ENCODE measurements at regions not wholly inside any gene's neighbourhood (a gene's known extent, or its start where the extent isn't known, plus 50 kb on each side); places are given as distances from the start of the nearest gene placed in this dataset.
"Not testable (repeated sequence)": the region's sequence is repeated elsewhere in the genome, so short reads cannot be mapped to it uniquely, and the experiment has no call there.

DNA sequence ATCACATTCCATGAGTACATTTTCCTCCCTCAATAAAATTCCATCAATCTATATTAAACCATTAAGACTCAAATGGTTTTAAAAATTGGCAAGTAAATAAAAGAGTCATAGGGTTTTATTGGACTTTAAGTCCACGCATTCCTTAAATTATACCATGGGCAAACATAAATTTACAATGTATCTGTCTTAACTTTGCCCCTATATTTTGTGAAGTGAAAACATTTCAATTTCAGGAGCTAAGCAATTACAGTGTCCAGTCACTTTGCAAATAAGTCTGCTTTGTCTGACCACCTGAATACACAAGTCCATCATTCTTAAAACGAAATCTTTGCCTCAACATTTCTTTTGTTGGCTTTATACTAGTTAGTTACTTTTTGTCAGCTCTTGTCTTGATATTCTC is 197.5 kb upstream of the SEMA3D start:
- no peak overlapping the region for H3K27ac ChIP-seq (ENCODE audit: low read depth, low read length)
- no peak for DNase-seq (ENCODE audit: low read depth in 4 of 6, low spot score in 6 of 6)
- no peak overlapping the region for H3K4me3 ChIP-seq (ENCODE audit: low read depth, low read length)
- no peaks in the 10 kb centered on the region for H3K27me3 ChIP-seq (ENCODE audit: control insufficient read depth, insufficient read depth, low read length)
- 60% methylated on average over 1 of the region's 2 CpGs for WGBS (ENCODE audit: insufficient coverage)
- H3K4me1 ChIP-seq (ENCODE audit: control insufficient read depth, insufficient read depth, low read length) = no peaks in the 10 kb centered on the region
- H3K36me3 ChIP-seq (ENCODE audit: control insufficient read depth, insufficient read depth, low read length) = no peaks in the 10 kb centered on the region
- H3K9me3 ChIP-seq (ENCODE audit: control insufficient read depth, insufficient read depth, low read length) = no peaks in the 10 kb centered on the region

DNA sequence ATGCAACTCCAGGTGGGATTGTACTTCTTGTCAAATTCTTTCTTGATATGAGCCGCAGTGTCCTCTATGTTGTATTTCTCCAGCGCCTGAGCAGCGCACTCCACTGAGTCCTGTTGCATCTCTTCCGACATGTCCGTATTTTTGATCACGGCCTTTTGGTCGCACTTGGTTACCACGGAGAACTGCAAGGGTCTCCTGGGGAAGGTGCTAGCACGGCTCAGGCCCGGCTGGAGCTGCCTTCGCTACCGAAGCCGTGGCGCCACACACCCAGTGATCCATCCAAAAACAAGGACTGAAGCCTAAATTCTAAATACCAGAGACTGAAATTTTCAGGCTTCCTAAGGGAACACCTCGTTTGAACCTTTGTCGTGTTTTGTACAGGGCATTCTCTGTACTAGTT is 194.4 kb upstream of the SEMA3D start:
- no peak for DNase-seq (ENCODE audit: low read depth in 4 of 6, low spot score in 6 of 6)
- Histone ChIP-seq H3K4me1 (ENCODE audit: control insufficient read depth, insufficient read depth, low read length) (no peaks in the 10 kb centered on the region), H3K27me3 (ENCODE audit: control insufficient read depth, insufficient read depth, low read length) (no peaks in the 10 kb centered on the region), H3K4me3 (ENCODE audit: low read depth, low read length) (no peak overlapping the region), H3K36me3 (ENCODE audit: control insufficient read depth, insufficient read depth, low read length) (no peaks in the 10 kb centered on the region), H3K27ac (ENCODE audit: low read depth, low read length) (no peak overlapping the region), H3K9me3 (ENCODE audit: control insufficient read depth, insufficient read depth, low read length) (no peaks in the 10 kb centered on the region)
- WGBS (ENCODE audit: insufficient coverage) = 95% methylated on average over 14 of the region's 16 CpGs

DNA sequence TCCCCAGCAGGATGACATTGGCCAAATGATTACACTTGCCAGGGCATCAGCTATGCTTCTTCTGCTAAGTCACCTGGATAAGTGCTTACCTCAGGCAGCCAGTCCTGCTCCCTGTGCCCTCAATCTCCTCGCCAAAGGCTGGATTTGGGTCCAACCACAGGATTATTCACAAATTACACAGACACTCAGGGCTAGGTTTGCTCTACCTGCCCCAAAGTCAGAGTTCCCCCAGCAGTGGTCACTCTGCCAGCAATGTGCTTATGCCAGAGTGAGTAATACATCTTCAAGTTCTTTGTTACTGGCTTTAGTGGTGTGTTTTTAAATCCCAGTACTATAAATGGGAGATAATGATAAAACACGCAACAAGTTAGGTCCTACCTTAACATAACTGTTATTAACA is 189.7 kb upstream of the SEMA3D start:
- no peaks in the 10 kb centered on the region for H3K36me3 ChIP-seq (ENCODE audit: control insufficient read depth, insufficient read depth, low read length)
- no peak overlapping the region for H3K4me3 ChIP-seq (ENCODE audit: low read depth, low read length)
- no peaks in the 10 kb centered on the region for H3K27me3 ChIP-seq (ENCODE audit: control insufficient read depth, insufficient read depth, low read length)
- no peaks in the 10 kb centered on the region for H3K9me3 ChIP-seq (ENCODE audit: control insufficient read depth, insufficient read depth, low read length)
- no peak overlapping the region for H3K27ac ChIP-seq (ENCODE audit: low read depth, low read length)
- WGBS (ENCODE audit: insufficient coverage) = 80% methylated on average over 1 of the region's 2 CpGs
- DNase-seq (ENCODE audit: low read depth in 4 of 6, low spot score in 6 of 6) = no peak
- H3K4me1 ChIP-seq (ENCODE audit: control insufficient read depth, insufficient read depth, low read length) = no peaks in the 10 kb centered on the region

DNA sequence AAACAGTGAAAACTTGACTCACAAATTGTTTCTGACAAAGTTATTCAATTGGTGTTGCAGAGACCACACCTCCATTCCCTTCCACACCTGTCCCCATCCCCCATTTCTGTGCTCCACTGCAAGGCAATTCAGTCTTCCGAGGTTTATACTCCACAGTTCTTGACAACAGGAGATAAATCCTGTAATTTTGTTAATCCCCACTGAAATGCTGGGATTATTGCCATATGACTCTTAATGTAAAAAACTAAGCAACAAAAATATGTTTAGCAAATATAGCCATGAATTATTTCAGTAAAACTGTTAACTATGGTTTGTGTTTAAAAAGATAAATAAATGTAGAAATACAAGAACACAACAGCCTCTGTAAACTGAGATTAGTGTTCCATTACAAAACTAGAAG is 170.1 kb upstream of the SEMA3D start:
- Histone ChIP-seq H3K36me3 (ENCODE audit: control insufficient read depth, insufficient read depth, low read length) (no peaks in the 10 kb centered on the region), H3K4me3 (ENCODE audit: low read depth, low read length) (no peak overlapping the region), H3K27me3 (ENCODE audit: control insufficient read depth, insufficient read depth, low read length) (no peaks in the 10 kb centered on the region), H3K27ac (ENCODE audit: low read depth, low read length) (no peak overlapping the region), H3K4me1 (ENCODE audit: control insufficient read depth, insufficient read depth, low read length) (no peaks in the 10 kb centered on the region), H3K9me3 (ENCODE audit: control insufficient read depth, insufficient read depth, low read length) (no peaks in the 10 kb centered on the region)
- no peak for DNase-seq (ENCODE audit: low read depth in 4 of 6, low spot score in 6 of 6)
- WGBS (ENCODE audit: insufficient coverage) = no CpG with 5 or more reads among the region's 1 CpG

DNA sequence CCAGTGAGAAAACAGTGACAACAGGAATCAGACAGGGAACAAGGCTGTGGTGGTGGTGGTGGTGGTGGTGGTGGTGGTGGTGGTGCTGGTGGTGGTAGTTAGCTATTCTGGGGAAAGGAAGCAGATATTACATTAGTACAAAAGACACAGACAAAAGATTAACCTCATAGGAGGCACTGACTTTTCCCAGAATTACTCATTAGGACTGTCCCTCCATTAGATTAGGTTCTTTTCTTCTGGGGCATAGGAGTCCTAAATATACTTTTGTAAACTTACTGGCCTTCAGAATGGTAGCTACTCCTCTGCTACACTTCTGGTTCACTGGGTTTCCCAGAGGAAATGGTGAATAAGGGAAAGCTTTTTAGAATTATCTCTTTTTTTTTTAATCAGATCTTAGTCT is 156.6 kb upstream of the SEMA3D start:
- H3K4me1 ChIP-seq (ENCODE audit: control insufficient read depth, insufficient read depth, low read length) = no peaks in the 10 kb centered on the region
- no peak overlapping the region for H3K4me3 ChIP-seq (ENCODE audit: low read depth, low read length)
- H3K27ac ChIP-seq (ENCODE audit: low read depth, low read length) = no peak overlapping the region
- no peaks in the 10 kb centered on the region for H3K27me3 ChIP-seq (ENCODE audit: control insufficient read depth, insufficient read depth, low read length)
- DNase-seq (ENCODE audit: low read depth in 4 of 6, low spot score in 6 of 6) = no peak
- no peaks in the 10 kb centered on the region for H3K9me3 ChIP-seq (ENCODE audit: control insufficient read depth, insufficient read depth, low read length)
- no peaks in the 10 kb centered on the region for H3K36me3 ChIP-seq (ENCODE audit: control insufficient read depth, insufficient read depth, low read length)

DNA sequence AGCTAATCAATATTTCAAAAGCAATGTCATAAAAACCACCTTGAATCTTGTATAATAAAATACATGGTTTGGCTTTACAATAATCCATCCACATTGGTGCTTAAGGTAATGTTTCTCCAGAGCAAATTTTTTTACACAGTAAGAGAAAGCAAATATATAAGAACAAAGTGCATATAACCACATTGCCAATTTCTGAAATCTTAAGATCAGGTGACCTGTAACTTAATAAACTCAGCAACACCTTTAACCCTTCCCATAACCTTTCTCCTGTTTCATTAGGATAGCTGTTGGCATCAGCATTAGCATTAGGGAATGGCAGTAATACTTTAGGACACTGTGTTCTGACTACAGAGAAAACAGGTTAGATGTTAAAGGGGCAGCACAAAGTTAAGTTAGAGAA is 155.9 kb upstream of the SEMA3D start:
- no peak for DNase-seq (ENCODE audit: low read depth in 4 of 6, low spot score in 6 of 6)
- Histone ChIP-seq H3K36me3 (ENCODE audit: control insufficient read depth, insufficient read depth, low read length) (no peaks in the 10 kb centered on the region), H3K27me3 (ENCODE audit: control insufficient read depth, insufficient read depth, low read length) (no peaks in the 10 kb centered on the region)

DNA sequence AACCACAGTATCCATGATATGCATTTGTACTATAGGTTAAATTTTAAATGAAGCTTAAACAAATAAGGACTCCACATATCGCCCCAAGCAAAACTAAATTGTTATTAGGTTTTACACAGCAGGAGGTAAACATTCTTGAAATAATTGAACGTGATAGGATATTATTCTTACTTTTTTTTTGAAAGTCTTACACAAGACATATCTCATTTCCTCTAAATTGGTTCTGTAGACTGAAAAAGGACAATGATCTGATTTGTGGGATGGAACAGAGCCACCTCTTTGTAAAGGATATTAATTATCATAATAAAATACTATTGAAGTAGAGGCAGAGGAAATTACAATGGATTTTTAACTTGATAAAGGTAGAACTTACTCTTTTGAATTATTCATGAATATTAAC is 155.1 kb upstream of the SEMA3D start:
- Histone ChIP-seq H3K9me3 (ENCODE audit: control insufficient read depth, insufficient read depth, low read length) (no peaks in the 10 kb centered on the region), H3K27me3 (ENCODE audit: control insufficient read depth, insufficient read depth, low read length) (no peaks in the 10 kb centered on the region), H3K4me1 (ENCODE audit: control insufficient read depth, insufficient read depth, low read length) (no peaks in the 10 kb centered on the region), H3K27ac (ENCODE audit: low read depth, low read length) (no peak overlapping the region), H3K4me3 (ENCODE audit: low read depth, low read length) (no peak overlapping the region), H3K36me3 (ENCODE audit: control insufficient read depth, insufficient read depth, low read length) (no peaks in the 10 kb centered on the region)
- DNase-seq (ENCODE audit: low read depth in 4 of 6, low spot score in 6 of 6) = peak in 1 of 6 donors; percentile 29
- no CpG with 5 or more reads among the region's 2 CpGs for WGBS (ENCODE audit: insufficient coverage)

More for the DNA sequence above, 155.9 kb upstream of the SEMA3D start:
- Histone ChIP-seq H3K4me3 (ENCODE audit: low read depth, low read length) (no peak overlapping the region), H3K4me1 (ENCODE audit: control insufficient read depth, insufficient read depth, low read length) (no peaks in the 10 kb centered on the region), H3K27ac (ENCODE audit: low read depth, low read length) (no peak overlapping the region), H3K9me3 (ENCODE audit: control insufficient read depth, insufficient read depth, low read length) (no peaks in the 10 kb centered on the region)

DNA sequence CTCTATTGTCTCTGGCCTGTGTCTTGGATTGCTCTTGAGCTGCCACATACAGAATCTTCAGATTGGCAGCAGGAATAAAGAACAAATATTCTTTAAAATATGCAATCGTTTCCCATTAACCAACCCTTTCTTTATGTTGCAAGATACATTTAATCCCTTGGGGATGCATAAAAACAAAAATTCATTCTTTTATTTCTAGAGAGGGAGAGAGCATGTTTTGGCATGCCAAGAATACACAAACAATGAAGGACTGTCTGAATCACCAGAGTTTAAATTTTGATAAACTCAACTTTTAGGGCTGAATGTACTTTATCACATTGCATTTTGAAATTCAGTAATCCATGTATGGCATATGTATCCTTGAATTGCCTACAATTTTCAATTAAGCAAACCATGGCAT is 154.3 kb upstream of the SEMA3D start:
- Histone ChIP-seq H3K27me3 (ENCODE audit: control insufficient read depth, insufficient read depth, low read length) (no peaks in the 10 kb centered on the region), H3K4me1 (ENCODE audit: control insufficient read depth, insufficient read depth, low read length) (no peaks in the 10 kb centered on the region), H3K9me3 (ENCODE audit: control insufficient read depth, insufficient read depth, low read length) (no peaks in the 10 kb centered on the region), H3K36me3 (ENCODE audit: control insufficient read depth, insufficient read depth, low read length) (no peaks in the 10 kb centered on the region), H3K27ac (ENCODE audit: low read depth, low read length) (no peak overlapping the region), H3K4me3 (ENCODE audit: low read depth, low read length) (no peak overlapping the region)
- no peak for DNase-seq (ENCODE audit: low read depth in 4 of 6, low spot score in 6 of 6)
- no CpG with 5 or more reads among the region's 1 CpG for WGBS (ENCODE audit: insufficient coverage)

DNA sequence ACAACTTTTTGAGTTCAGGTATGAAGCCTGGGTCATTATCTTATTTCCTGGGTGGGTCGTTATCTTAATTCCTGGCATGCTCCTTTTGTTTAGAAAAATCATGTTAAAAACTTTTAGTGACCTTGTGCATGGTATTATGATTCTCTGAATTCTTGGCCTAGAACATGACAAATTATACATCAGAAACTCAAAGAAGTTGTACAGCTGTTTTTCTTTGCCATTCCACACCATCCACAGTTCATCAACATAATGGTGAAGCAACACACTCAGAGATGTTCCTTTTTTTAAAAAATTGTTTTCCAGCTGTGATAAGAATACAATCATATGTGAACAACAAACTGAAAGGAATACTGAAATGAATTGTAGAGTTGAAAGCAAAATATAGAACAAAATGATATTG is 149.2 kb upstream of the SEMA3D start:
- no peaks in the 10 kb centered on the region for H3K9me3 ChIP-seq (ENCODE audit: control insufficient read depth, insufficient read depth, low read length)
- no peak overlapping the region for H3K27ac ChIP-seq (ENCODE audit: low read depth, low read length)
- H3K4me3 ChIP-seq (ENCODE audit: low read depth, low read length) = no peak overlapping the region
- no peak for DNase-seq (ENCODE audit: low read depth in 4 of 6, low spot score in 6 of 6)
- WGBS (ENCODE audit: insufficient coverage) = no CpG with 5 or more reads among the region's 1 CpG
- H3K27me3 ChIP-seq (ENCODE audit: control insufficient read depth, insufficient read depth, low read length) = no peaks in the 10 kb centered on the region
- no peaks in the 10 kb centered on the region for H3K4me1 ChIP-seq (ENCODE audit: control insufficient read depth, insufficient read depth, low read length)
- no peaks in the 10 kb centered on the region for H3K36me3 ChIP-seq (ENCODE audit: control insufficient read depth, insufficient read depth, low read length)

DNA sequence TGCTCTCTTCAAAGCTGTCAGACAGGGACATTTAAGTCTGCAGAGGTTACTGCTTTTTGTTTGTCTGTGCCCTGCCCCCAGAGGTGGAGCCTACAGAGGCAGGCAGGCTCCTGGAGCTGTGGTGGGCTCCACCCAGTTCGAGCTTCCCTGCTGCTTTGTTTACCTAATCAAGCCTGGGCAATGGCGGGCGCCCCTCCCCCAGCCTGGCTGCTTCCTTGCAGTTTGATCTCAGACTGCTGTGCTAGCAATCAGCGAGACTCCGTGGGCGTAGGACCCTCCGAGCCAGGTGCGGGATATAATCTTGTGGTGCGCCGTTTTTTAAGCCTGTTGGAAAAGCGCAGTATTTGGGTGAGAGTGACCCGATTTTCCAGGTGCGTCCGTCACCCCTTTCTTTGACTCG is 148.3 kb upstream of the SEMA3D start:
- WGBS (ENCODE audit: insufficient coverage) = no CpG with 5 or more reads among the region's 15 CpGs
- not testable (repeated sequence) for DNase-seq (ENCODE audit: low read depth in 4 of 6, low spot score in 6 of 6); H3K9me3 ChIP-seq (ENCODE audit: control insufficient read depth, insufficient read depth, low read length); H3K36me3 ChIP-seq (ENCODE audit: control insufficient read depth, insufficient read depth, low read length); H3K4me1 ChIP-seq (ENCODE audit: control insufficient read depth, insufficient read depth, low read length); H3K4me3 ChIP-seq (ENCODE audit: low read depth, low read length); H3K27ac ChIP-seq (ENCODE audit: low read depth, low read length); H3K27me3 ChIP-seq (ENCODE audit: control insufficient read depth, insufficient read depth, low read length)

All from spinal cord (tissue), 9 donors.